Neural cell (in vitro differentiated cells): ENCODE measurements at regions not wholly inside any gene's neighbourhood (a gene's known extent, or its start where the extent isn't known, plus 50 kb on each side); places are given as distances from the start of the nearest gene placed in this dataset.

Experiments
- CTCF ChIP-seq: fragments of 450-650 bp; IDR thresholded peaks from 2 replicates; pipeline ENCODE4 v1.5.1; 2014; ENCODE audit warnings: antibody characterized with exemption, mild to moderate bottlenecking, moderate library complexity; ENCODE audit not compliant: poor library complexity, severe bottlenecking
- EP300 ChIP-seq: fragments of 450-650 bp; conservative IDR thresholded peaks from 2 replicates; pipeline ENCODE4 v1.6.1; 2014; ENCODE audit warnings: antibody characterized with exemption, mild to moderate bottlenecking, moderate library complexity; ENCODE audit not compliant: poor library complexity, severe bottlenecking

- no peak for TF ChIP-seq EP300
- TF ChIP-seq CTCF = no peak
Observed at GRCh38 chr2:111653913-111654312, 230.1 kb downstream of the ANAPC1 start.
